Fibroblast of lung (primary cell): ENCODE measurements at regions not wholly inside any gene's neighbourhood (a gene's known extent, or its start where the extent isn't known, plus 50 kb on each side); places are given as distances from the start of the nearest gene placed in this dataset.

Experiments used
- DNase-seq, 2 donors: peaks; one replicate each; pipeline versions ENCODE4 v3.0.0 to v3.0.0-alpha.2; 2010; ENCODE audit warnings: low read depth in 2 of 2
- H2AFZ ChIP-seq: 2 replicates; pipeline ENCODE4 v1.5.1; 2012; ENCODE audit warnings: low read length, control low read depth, inconsistent platforms
- H3K27ac ChIP-seq: 2 replicates; pipeline ENCODE4 v1.5.1; 2011; ENCODE audit warnings: low read length, control low read depth; ENCODE audit not compliant: insufficient read depth
- H3K27me3 ChIP-seq: 2 replicates; pipeline ENCODE4 v1.5.1; 2011; ENCODE audit warnings: mild to moderate bottlenecking, low read length; ENCODE audit not compliant: control insufficient read depth, insufficient read depth
- H3K36me3 ChIP-seq: 2 replicates; pipeline ENCODE4 v1.5.1; 2011; ENCODE audit warnings: low read length; ENCODE audit not compliant: control insufficient read depth, insufficient read depth
- H3K4me1 ChIP-seq: 2 replicates; pipeline ENCODE4 v1.5.1; 2011; ENCODE audit warnings: low read length; ENCODE audit not compliant: control insufficient read depth, insufficient read depth; ENCODE audit errors: extremely low read depth
- H3K4me2 ChIP-seq: 2 replicates; pipeline ENCODE4 v1.5.1; 2011; ENCODE audit warnings: low read length, control low read depth; ENCODE audit not compliant: insufficient read depth; ENCODE audit errors: extremely low read depth
- H3K4me3 ChIP-seq, 4 experiments: fragments of 200-600 bp in 1 of 4; sonication (generic) in 1 of 4; replicated peaks in 1 of 4; 2 replicates each; pipeline ENCODE4 v1.5.1; 2011 to 2016; ENCODE audit warnings: low read length in 4 of 4, low read depth in 3 of 4, mild to moderate bottlenecking in 3 of 4, control low read depth in 2 of 4, inconsistent platforms in 1 of 4, mixed read lengths in 1 of 4; ENCODE audit not compliant: insufficient read depth in 1 of 4; ENCODE audit errors: control extremely low read depth in 1 of 4
- H3K79me2 ChIP-seq: 2 replicates; pipeline ENCODE4 v1.5.1; 2012; ENCODE audit warnings: mild to moderate bottlenecking, low read length, inconsistent platforms; ENCODE audit not compliant: control insufficient read depth, insufficient read depth
- H3K9ac ChIP-seq: 2 replicates; pipeline ENCODE4 v1.5.1; 2011; ENCODE audit warnings: mild to moderate bottlenecking, low read length, control low read depth; ENCODE audit not compliant: insufficient read depth
- H3K9me3 ChIP-seq: 2 replicates; pipeline ENCODE4 v1.5.1; 2012; ENCODE audit warnings: low read depth, low read length; ENCODE audit not compliant: control insufficient read depth, insufficient read depth
- H4K20me1 ChIP-seq: 2 replicates; pipeline ENCODE4 v1.5.1; 2011; ENCODE audit warnings: low read length; ENCODE audit not compliant: control insufficient read depth, insufficient read depth; ENCODE audit errors: extremely low read depth
- CTCF ChIP-seq, 2 donors: IDR thresholded peaks in 1 of 2; conservative IDR thresholded peaks in 1 of 2; 1 replicate in 1 of 2; 2 replicates in 1 of 2; pipeline ENCODE4 v1.5.1; 2011 to 2012; ENCODE audit warnings: low read length in 2 of 2, control low read depth in 1 of 2, inconsistent platforms in 1 of 2, low read depth in 1 of 2, mild to moderate bottlenecking in 1 of 2
- EZH2 ChIP-seq: IDR thresholded peaks from 2 replicates; pipeline ENCODE4 v1.5.1; 2012; ENCODE audit warnings: low read length, control low read depth, mild to moderate bottlenecking; ENCODE audit errors: missing control alignments

GRCh38 chr4:14269824-14270223 is 642.3 kb upstream of the BOD1L1 start:
- H2AFZ ChIP-seq: no peak overlapping the region
- H3K4me1 ChIP-seq: no peaks in the 10 kb centered on the region
- no peak overlapping the region for H3K9ac ChIP-seq
- DNase-seq: no peak
- H3K4me2 ChIP-seq: no peak overlapping the region
- H3K27me3 ChIP-seq: no peaks in the 10 kb centered on the region
- H3K9me3 ChIP-seq: no peaks in the 10 kb centered on the region
- no peak overlapping the region for H3K27ac ChIP-seq
- no peaks in the 10 kb centered on the region for H3K79me2 ChIP-seq
- H3K4me3 ChIP-seq: no peak overlapping the region
- H3K36me3 ChIP-seq: no peaks in the 10 kb centered on the region
- no peaks in the 10 kb centered on the region for H4K20me1 ChIP-seq
- TF ChIP-seq CTCF (conservative IDR thresholded peaks at IDR 0.05 in 1 of 2, IDR thresholded peaks at IDR 0.05 in 1 of 2; ENCODE audit: low read depth in 1 of 2, low read length in 2 of 2) (no peak), EZH2 (no peak)

- Histone ChIP-seq H3K4me1 (no peaks in the 10 kb centered on the region), H3K4me2 (no peak overlapping the region), H3K9ac (no peak overlapping the region), H3K4me3 (no peak overlapping the region), H3K9me3 (no peaks in the 10 kb centered on the region), H3K27me3 (no peaks in the 10 kb centered on the region), H4K20me1 (no peaks in the 10 kb centered on the region), H2AFZ (no peak overlapping the region), H3K27ac (no peak overlapping the region), H3K36me3 (no peaks in the 10 kb centered on the region), H3K79me2 (no peaks in the 10 kb centered on the region)
- TF ChIP-seq EZH2: no peak
- no peak for TF ChIP-seq CTCF (conservative IDR thresholded peaks at IDR 0.05 in 1 of 2, IDR thresholded peaks at IDR 0.05 in 1 of 2; ENCODE audit: low read depth in 1 of 2, low read length in 2 of 2)
- no peak for DNase-seq
Measured at GRCh38 chr4:14272206-14272605, 644.7 kb upstream of the BOD1L1 start.

GRCh38 chr4:14277505-14277904 is 650.0 kb upstream of the BOD1L1 start:
- no peaks in the 10 kb centered on the region for H3K9me3 ChIP-seq
- H3K9ac ChIP-seq: no peak overlapping the region
- H3K79me2 ChIP-seq: no peaks in the 10 kb centered on the region
- no peak overlapping the region for H3K4me2 ChIP-seq
- no peak overlapping the region for H2AFZ ChIP-seq
- no peaks in the 10 kb centered on the region for H3K4me1 ChIP-seq
- DNase-seq: no peak
- H3K36me3 ChIP-seq: no peaks in the 10 kb centered on the region
- no peak for TF ChIP-seq CTCF (conservative IDR thresholded peaks at IDR 0.05 in 1 of 2, IDR thresholded peaks at IDR 0.05 in 1 of 2; ENCODE audit: low read depth in 1 of 2, low read length in 2 of 2)
- no peak for TF ChIP-seq EZH2
- no peak overlapping the region for H3K27ac ChIP-seq
- H4K20me1 ChIP-seq: no peaks in the 10 kb centered on the region
- no peaks in the 10 kb centered on the region for H3K27me3 ChIP-seq
- H3K4me3 ChIP-seq: no peak overlapping the region
